Panc1 (cell line): ENCODE measurements at regions not wholly inside any gene's neighbourhood (a gene's known extent, or its start where the extent isn't known, plus 50 kb on each side); places are given as distances from the start of the nearest gene placed in this dataset.

Experiments used
- ATAC-seq: fragments of 200-7000 bp; cut with Tn5 transposase; 2 replicates; pipeline ENCODE4 v1.9.1; 2020; ENCODE audit warnings: mild to moderate bottlenecking, moderate library complexity
- BruUV-seq: library from RNA; stranded (reverse); fragments of 400-500 nt; replicated peaks from 2 replicates; lab custom pipeline; 2021; lab: Mats Ljungman, UMichigan
- CTCF ChIA-PET: fragments of 300-600 bp; sonication (Branson Sonifier 250); formaldehyde crosslinking; loops from one replicate; lab custom pipeline; 2022; ENCODE audit warnings: antibody characterized with exemption; lab: Charles Lee
- POLR2A ChIA-PET: fragments of 300-600 bp; sonication (Branson Sonifier 250); formaldehyde crosslinking; loops from one replicate; lab custom pipeline; 2022; ENCODE audit warnings: antibody characterized with exemption; lab: Charles Lee
- DNase-seq: peaks from one replicate; pipeline ENCODE4 v3.0.0-alpha.2; 2010; ENCODE audit warnings: low read depth, low spot score
- H3K27ac ChIP-seq: 2 replicates; pipeline ENCODE4 v1.5.1; 2011; ENCODE audit warnings: mild to moderate bottlenecking, low read length, inconsistent platforms
- H3K27me3 ChIP-seq: fragments of 200-500 bp; sonication (Bioruptor generic); 2 replicates; pipeline ENCODE4 v1.6.0; 2014; ENCODE audit warnings: low read length, inconsistent platforms; ENCODE audit not compliant: control insufficient read depth, insufficient read depth
- H3K36me3 ChIP-seq: fragments of 200-500 bp; sonication (Bioruptor generic); 2 replicates; pipeline ENCODE4 v1.5.1; 2014; ENCODE audit warnings: inconsistent platforms, mild to moderate bottlenecking, low read length, moderate library complexity; ENCODE audit not compliant: control insufficient read depth, insufficient read depth
- H3K4me1 ChIP-seq: 2 replicates; pipeline ENCODE4 v1.5.1; 2011; ENCODE audit warnings: inconsistent platforms, mild to moderate bottlenecking, low read length, moderate library complexity; ENCODE audit not compliant: control insufficient read depth, insufficient read depth
- H3K4me3 ChIP-seq, 2 experiments: 2 replicates each; pipeline ENCODE4 v1.5.1; 2011 to 2012; ENCODE audit warnings: low read depth in 2 of 2, low read length in 2 of 2, mild to moderate bottlenecking in 2 of 2, inconsistent platforms in 1 of 2, moderate library complexity in 1 of 2
- H3K9me3 ChIP-seq: fragments of 200-500 bp; sonication (Bioruptor generic); 2 replicates; pipeline ENCODE4 v1.5.1; 2014; ENCODE audit warnings: low read depth, mild to moderate bottlenecking, inconsistent platforms, low read length, moderate library complexity; ENCODE audit not compliant: control insufficient read depth, insufficient read depth
- CTCF ChIP-seq: fragments of 450-650 bp; IDR thresholded peaks from 2 replicates; pipeline ENCODE4 v1.5.1; 2017; ENCODE audit warnings: mild to moderate bottlenecking
- POLR2AphosphoS5 ChIP-seq: IDR thresholded peaks from 2 replicates; pipeline ENCODE4 v1.6.1; 2012; ENCODE audit warnings: mild to moderate bottlenecking, low read depth, low read length, moderate library complexity
- SIN3A ChIP-seq: IDR thresholded peaks from 2 replicates; pipeline ENCODE4 v1.6.1; 2012; ENCODE audit warnings: low read depth, mild to moderate bottlenecking, low read length, moderate library complexity, borderline replicate concordance; ENCODE audit not compliant: insufficient read depth
- TCF7L2 ChIP-seq: IDR thresholded peaks from 2 replicates; pipeline ENCODE4 v1.6.1; 2011; ENCODE audit warnings: mild to moderate bottlenecking, low read depth, low read length, inconsistent platforms
- in situ Hi-C: cut with HindIII; loops from 2 replicates; pipeline ENCODE4 v1.10.0; 2016; ENCODE audit warnings: low sequenced_read_pairs, low pct_unique_long_range_greater_than_20kb
- intact Hi-C: fragments of 100-400 bp; cut with micrococcal nuclease; formaldehyde crosslinking; loops from one replicate; pipeline ENCODE4 v1.10.0; 2022; ENCODE audit not compliant: unreplicated experiment
- TF ChIP-seq, protein P1 (sequence below), 2 experiments: IDR thresholded peaks; 2 replicates each; pipeline ENCODE4 v1.6.1; 2011 to 2012; ENCODE audit warnings: low read depth in 2 of 2, control low read depth in 1 of 2, low read length in 1 of 2, mild to moderate bottlenecking in 1 of 2, moderate library complexity in 1 of 2; ENCODE audit not compliant: insufficient read depth in 1 of 2

GRCh38 chr5:4995014-4995413 lies 145.1 kb upstream of the ADAMTS16 start:
- DNase-seq (no peak), ATAC-seq (no peak)
- CTCF ChIA-PET = no interaction called here
- Histone ChIP-seq H3K4me3 (no peak overlapping the region), H3K4me1 (no peaks in the 10 kb centered on the region), H3K9me3 (no peaks in the 10 kb centered on the region), H3K36me3 (no peaks in the 10 kb centered on the region), H3K27ac (no peak overlapping the region), H3K27me3 (no peaks in the 10 kb centered on the region)
- POLR2A ChIA-PET = no interaction called here
- TF ChIP-seq TCF7L2 (no peak), POLR2AphosphoS5 (no peak), CTCF (no peak), SIN3A (no peak)
- TF ChIP-seq, protein P1, sequence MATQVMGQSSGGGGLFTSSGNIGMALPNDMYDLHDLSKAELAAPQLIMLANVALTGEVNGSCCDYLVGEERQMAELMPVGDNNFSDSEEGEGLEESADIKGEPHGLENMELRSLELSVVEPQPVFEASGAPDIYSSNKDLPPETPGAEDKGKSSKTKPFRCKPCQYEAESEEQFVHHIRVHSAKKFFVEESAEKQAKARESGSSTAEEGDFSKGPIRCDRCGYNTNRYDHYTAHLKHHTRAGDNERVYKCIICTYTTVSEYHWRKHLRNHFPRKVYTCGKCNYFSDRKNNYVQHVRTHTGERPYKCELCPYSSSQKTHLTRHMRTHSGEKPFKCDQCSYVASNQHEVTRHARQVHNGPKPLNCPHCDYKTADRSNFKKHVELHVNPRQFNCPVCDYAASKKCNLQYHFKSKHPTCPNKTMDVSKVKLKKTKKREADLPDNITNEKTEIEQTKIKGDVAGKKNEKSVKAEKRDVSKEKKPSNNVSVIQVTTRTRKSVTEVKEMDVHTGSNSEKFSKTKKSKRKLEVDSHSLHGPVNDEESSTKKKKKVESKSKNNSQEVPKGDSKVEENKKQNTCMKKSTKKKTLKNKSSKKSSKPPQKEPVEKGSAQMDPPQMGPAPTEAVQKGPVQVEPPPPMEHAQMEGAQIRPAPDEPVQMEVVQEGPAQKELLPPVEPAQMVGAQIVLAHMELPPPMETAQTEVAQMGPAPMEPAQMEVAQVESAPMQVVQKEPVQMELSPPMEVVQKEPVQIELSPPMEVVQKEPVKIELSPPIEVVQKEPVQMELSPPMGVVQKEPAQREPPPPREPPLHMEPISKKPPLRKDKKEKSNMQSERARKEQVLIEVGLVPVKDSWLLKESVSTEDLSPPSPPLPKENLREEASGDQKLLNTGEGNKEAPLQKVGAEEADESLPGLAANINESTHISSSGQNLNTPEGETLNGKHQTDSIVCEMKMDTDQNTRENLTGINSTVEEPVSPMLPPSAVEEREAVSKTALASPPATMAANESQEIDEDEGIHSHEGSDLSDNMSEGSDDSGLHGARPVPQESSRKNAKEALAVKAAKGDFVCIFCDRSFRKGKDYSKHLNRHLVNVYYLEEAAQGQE (IDR thresholded peaks at IDR 0.05; ENCODE audit: insufficient read depth in 1 of 2, low read depth in 2 of 2, low read length in 1 of 2) = no peak
- intact Hi-C loops (no loop called here), in situ Hi-C loops (no loop called here)
- no TSS peak for BruUV-seq

- H3K4me3 ChIP-seq = no peak overlapping the region
- no TSS peak for BruUV-seq
- H3K27me3 ChIP-seq = no peaks in the 10 kb centered on the region
- H3K36me3 ChIP-seq = no peaks in the 10 kb centered on the region
- DNase-seq = no peak
- in situ Hi-C loops (no loop called here), intact Hi-C loops (no loop called here)
- TF ChIP-seq SIN3A = no peak
- no peak for TF ChIP-seq TCF7L2
- TF ChIP-seq CTCF = no peak
- TF ChIP-seq POLR2AphosphoS5 = no peak
- TF ChIP-seq, protein P1 (IDR thresholded peaks at IDR 0.05; ENCODE audit: insufficient read depth in 1 of 2, low read depth in 2 of 2, low read length in 1 of 2) = no peak
- ATAC-seq = no peak
- no peaks in the 10 kb centered on the region for H3K4me1 ChIP-seq
- H3K27ac ChIP-seq = no peak overlapping the region
- ChIA-PET CTCF (no interaction called here), POLR2A (no interaction called here)
- H3K9me3 ChIP-seq = no peaks in the 10 kb centered on the region
These were observed 134.8 kb upstream of the ADAMTS16 start for GRCh38 chr5:5005353-5005752.
